Panc1 (cell line): ENCODE measurements at regions not wholly inside any gene's neighbourhood (a gene's known extent, or its start where the extent isn't known, plus 50 kb on each side); places are given as distances from the start of the nearest gene placed in this dataset.

Source experiments
- ATAC-seq: fragments of 200-7000 bp; cut with Tn5 transposase; 2 replicates; pipeline ENCODE4 v1.9.1; 2020; ENCODE audit warnings: mild to moderate bottlenecking, moderate library complexity
- BruUV-seq: library from RNA; stranded (reverse); fragments of 400-500 nt; replicated peaks from 2 replicates; lab custom pipeline; 2021; lab: Mats Ljungman, UMichigan
- CTCF ChIA-PET: fragments of 300-600 bp; sonication (Branson Sonifier 250); formaldehyde crosslinking; loops from one replicate; lab custom pipeline; 2022; ENCODE audit warnings: antibody characterized with exemption; lab: Charles Lee
- POLR2A ChIA-PET: fragments of 300-600 bp; sonication (Branson Sonifier 250); formaldehyde crosslinking; loops from one replicate; lab custom pipeline; 2022; ENCODE audit warnings: antibody characterized with exemption; lab: Charles Lee
- DNase-seq: peaks from one replicate; pipeline ENCODE4 v3.0.0-alpha.2; 2010; ENCODE audit warnings: low read depth, low spot score
- H3K27ac ChIP-seq: 2 replicates; pipeline ENCODE4 v1.5.1; 2011; ENCODE audit warnings: mild to moderate bottlenecking, low read length, inconsistent platforms
- H3K27me3 ChIP-seq: fragments of 200-500 bp; sonication (Bioruptor generic); 2 replicates; pipeline ENCODE4 v1.6.0; 2014; ENCODE audit warnings: low read length, inconsistent platforms; ENCODE audit not compliant: control insufficient read depth, insufficient read depth
- H3K36me3 ChIP-seq: fragments of 200-500 bp; sonication (Bioruptor generic); 2 replicates; pipeline ENCODE4 v1.5.1; 2014; ENCODE audit warnings: inconsistent platforms, mild to moderate bottlenecking, low read length, moderate library complexity; ENCODE audit not compliant: control insufficient read depth, insufficient read depth
- H3K4me1 ChIP-seq: 2 replicates; pipeline ENCODE4 v1.5.1; 2011; ENCODE audit warnings: inconsistent platforms, mild to moderate bottlenecking, low read length, moderate library complexity; ENCODE audit not compliant: control insufficient read depth, insufficient read depth
- H3K4me3 ChIP-seq, 2 experiments: 2 replicates each; pipeline ENCODE4 v1.5.1; 2011 to 2012; ENCODE audit warnings: low read depth in 2 of 2, low read length in 2 of 2, mild to moderate bottlenecking in 2 of 2, inconsistent platforms in 1 of 2, moderate library complexity in 1 of 2
- H3K9me3 ChIP-seq: fragments of 200-500 bp; sonication (Bioruptor generic); 2 replicates; pipeline ENCODE4 v1.5.1; 2014; ENCODE audit warnings: low read depth, mild to moderate bottlenecking, inconsistent platforms, low read length, moderate library complexity; ENCODE audit not compliant: control insufficient read depth, insufficient read depth
- CTCF ChIP-seq: fragments of 450-650 bp; IDR thresholded peaks from 2 replicates; pipeline ENCODE4 v1.5.1; 2017; ENCODE audit warnings: mild to moderate bottlenecking
- POLR2AphosphoS5 ChIP-seq: IDR thresholded peaks from 2 replicates; pipeline ENCODE4 v1.6.1; 2012; ENCODE audit warnings: mild to moderate bottlenecking, low read depth, low read length, moderate library complexity
- REST ChIP-seq, 2 experiments: IDR thresholded peaks; 2 replicates each; pipeline ENCODE4 v1.6.1; 2011 to 2012; ENCODE audit warnings: low read depth in 2 of 2, control low read depth in 1 of 2, low read length in 1 of 2, mild to moderate bottlenecking in 1 of 2, moderate library complexity in 1 of 2; ENCODE audit not compliant: insufficient read depth in 1 of 2
- SIN3A ChIP-seq: IDR thresholded peaks from 2 replicates; pipeline ENCODE4 v1.6.1; 2012; ENCODE audit warnings: low read depth, mild to moderate bottlenecking, low read length, moderate library complexity, borderline replicate concordance; ENCODE audit not compliant: insufficient read depth
- TCF7L2 ChIP-seq: IDR thresholded peaks from 2 replicates; pipeline ENCODE4 v1.6.1; 2011; ENCODE audit warnings: mild to moderate bottlenecking, low read depth, low read length, inconsistent platforms
- in situ Hi-C: cut with HindIII; loops from 2 replicates; pipeline ENCODE4 v1.10.0; 2016; ENCODE audit warnings: low sequenced_read_pairs, low pct_unique_long_range_greater_than_20kb
- intact Hi-C: fragments of 100-400 bp; cut with micrococcal nuclease; formaldehyde crosslinking; loops from one replicate; pipeline ENCODE4 v1.10.0; 2022; ENCODE audit not compliant: unreplicated experiment

GRCh38 chr3:117433427-117433826 is 723.8 kb downstream of the TUSC7 start:
- CTCF ChIA-PET, result no interaction called here
- BruUV-seq, result no TSS peak

GRCh38 chr3:117434661-117435412 is 725.3 kb downstream of the TUSC7 start:
- ATAC-seq, result no peak

More at GRCh38 chr3:117433427-117433826, 723.8 kb downstream of the TUSC7 start:
- no peaks in the 10 kb centered on the region; the same call in 1 of the 2 replicates for H3K9me3 ChIP-seq
- H3K36me3 ChIP-seq, result no peaks in the 10 kb centered on the region
- POLR2A ChIA-PET, result no interaction called here
- in situ Hi-C loops (no loop called here), intact Hi-C loops (no loop called here)
- ATAC-seq (no peak), DNase-seq (no peak)
- H3K27me3 ChIP-seq, result no peaks in the 10 kb centered on the region
- H3K4me3 ChIP-seq, result no peak overlapping the region
- no peak overlapping the region for H3K27ac ChIP-seq
- no peaks in the 10 kb centered on the region for H3K4me1 ChIP-seq
- TF ChIP-seq REST (IDR thresholded peaks at IDR 0.05; ENCODE audit: insufficient read depth in 1 of 2, low read depth in 2 of 2, low read length in 1 of 2) (no peak), TCF7L2 (no peak), CTCF (no peak), POLR2AphosphoS5 (no peak), SIN3A (no peak)

More at GRCh38 chr3:117434661-117435412, 725.3 kb downstream of the TUSC7 start:
- ChIA-PET CTCF (no interaction called here), POLR2A (no interaction called here)
- intact Hi-C loops, result no loop called here
- BruUV-seq, result no TSS peak
- H3K27ac ChIP-seq, result no peak overlapping the region
- TF ChIP-seq TCF7L2, result no peak
- no peak for TF ChIP-seq CTCF
- no peak for TF ChIP-seq REST (IDR thresholded peaks at IDR 0.05; ENCODE audit: insufficient read depth in 1 of 2, low read depth in 2 of 2, low read length in 1 of 2)
- no peak for TF ChIP-seq SIN3A
- no peak for TF ChIP-seq POLR2AphosphoS5
- no peaks in the 10 kb centered on the region for H3K36me3 ChIP-seq
- in situ Hi-C loops, result no loop called here
- H3K4me3 ChIP-seq, result no peak overlapping the region
- DNase-seq, result no peak
- H3K27me3 ChIP-seq, result no peaks in the 10 kb centered on the region
- H3K4me1 ChIP-seq, result no peaks in the 10 kb centered on the region
- no peaks in the 10 kb centered on the region; the same call in 1 of the 2 replicates for H3K9me3 ChIP-seq
